Embryonic facial prominence (tissue), 1 donor: ENCODE measurements at regions not wholly inside any gene's neighbourhood (a gene's known extent, or its start where the extent isn't known, plus 50 kb on each side); places are given as distances from the start of the nearest gene placed in this dataset.
"Not testable (repeated sequence)": the region's sequence is repeated elsewhere in the genome, so short reads cannot be mapped to it uniquely, and the experiment has no call there.

ENCODE experiments used
- DNase-seq: peaks from one replicate; pipeline ENCODE4 v3.0.0-alpha.2; 2016; ENCODE audit errors: extremely low spot score

GRCh38 chr5:117434254-117434653, 859.6 kb upstream of the SEMA6A start:
- DNase-seq: no peak

GRCh38 chr5:117433818-117434217, 859.2 kb upstream of the SEMA6A start:
- DNase-seq: no peak

- DNase-seq: no peak
Measured at GRCh38 chr5:117431091-117431490, 856.5 kb upstream of the SEMA6A start.

- DNase-seq: no peak
Measured at GRCh38 chr5:117425163-117425562, 850.5 kb upstream of the SEMA6A start.

- DNase-seq: no peak
Measured at GRCh38 chr5:117424559-117424958, 849.9 kb upstream of the SEMA6A start.

GRCh38 chr5:117417501-117417900, 842.9 kb upstream of the SEMA6A start:
- DNase-seq: no peak

- DNase-seq: no peak
Measured at GRCh38 chr5:117414926-117415325, 840.3 kb upstream of the SEMA6A start.

- no peak for DNase-seq
Measured at GRCh38 chr5:117411701-117412100, 837.1 kb upstream of the SEMA6A start.

GRCh38 chr5:117405197-117405596, 830.6 kb upstream of the SEMA6A start:
- no peak for DNase-seq

GRCh38 chr5:117394506-117395157, 820.0 kb upstream of the SEMA6A start:
- no peak for DNase-seq

GRCh38 chr5:117393125-117393524, 818.5 kb upstream of the SEMA6A start:
- no peak for DNase-seq

- DNase-seq: no peak
Measured at GRCh38 chr5:117380316-117380715, 805.7 kb upstream of the SEMA6A start.

GRCh38 chr5:117379521-117379920, 804.9 kb upstream of the SEMA6A start:
- DNase-seq: no peak

- DNase-seq: no peak
Measured at GRCh38 chr5:117376748-117377147, 802.1 kb upstream of the SEMA6A start.

- no peak for DNase-seq
Measured at GRCh38 chr5:117359895-117360294, 785.3 kb upstream of the SEMA6A start.

- no peak for DNase-seq
Measured at GRCh38 chr5:117357886-117358285, 783.3 kb upstream of the SEMA6A start.

GRCh38 chr5:117347280-117347679, 772.7 kb upstream of the SEMA6A start:
- no peak for DNase-seq

GRCh38 chr5:117343726-117344125, 769.1 kb upstream of the SEMA6A start:
- DNase-seq: not testable (repeated sequence)

GRCh38 chr5:117337064-117337749, 762.6 kb upstream of the SEMA6A start:
- no peak for DNase-seq

GRCh38 chr5:117336208-117336607, 761.6 kb upstream of the SEMA6A start:
- DNase-seq: no peak

GRCh38 chr5:117333011-117333410, 758.4 kb upstream of the SEMA6A start:
- no peak for DNase-seq

- DNase-seq: no peak
Measured at GRCh38 chr5:117332341-117332740, 757.7 kb upstream of the SEMA6A start.

- no peak for DNase-seq
Measured at GRCh38 chr5:117327511-117327910, 752.9 kb upstream of the SEMA6A start.

- DNase-seq: no peak
Measured at GRCh38 chr5:117326997-117327396, 752.4 kb upstream of the SEMA6A start.
